ENCODE measurements at regions not wholly inside any gene's neighbourhood (a gene's known extent, or its start where the extent isn't known, plus 50 kb on each side); places are given as distances from the start of the nearest gene placed in this dataset.

GRCh38 chr2:64196963-64197362, 52.7 kb upstream of the PELI1 start:
- DNase-seq (ENCODE audit: low read depth in 4 of 4, low spot score in 2 of 4) = no peak

GRCh38 chr2:64201151-64201550, 56.9 kb upstream of the PELI1 start:
- DNase-seq (ENCODE audit: low read depth in 4 of 4, low spot score in 2 of 4) = no peak

GRCh38 chr2:64202206-64202845, 58.1 kb upstream of the PELI1 start:
- DNase-seq (ENCODE audit: low read depth in 4 of 4, low spot score in 2 of 4) = peak in 3 of 4 donors; percentile 81 to 87 (median 81)

GRCh38 chr2:64203131-64203857, 59.1 kb upstream of the PELI1 start:
- peak in 1 of 4 donors; percentile 52 for DNase-seq (ENCODE audit: low read depth in 4 of 4, low spot score in 2 of 4)

GRCh38 chr2:64203858-64204632, 59.8 kb upstream of the PELI1 start:
- peak in 1 of 4 donors; percentile 47 for DNase-seq (ENCODE audit: low read depth in 4 of 4, low spot score in 2 of 4)

GRCh38 chr2:64204703-64205102, 60.5 kb upstream of the PELI1 start:
- DNase-seq (ENCODE audit: low read depth in 4 of 4, low spot score in 2 of 4) = no peak

- DNase-seq (ENCODE audit: low read depth in 4 of 4, low spot score in 2 of 4) = no peak
These were observed 61.2 kb upstream of the PELI1 start for GRCh38 chr2:64205415-64205814.

- DNase-seq (ENCODE audit: low read depth in 4 of 4, low spot score in 2 of 4) = no peak
These were observed 63.4 kb upstream of the PELI1 start for GRCh38 chr2:64207573-64207972.

- no peak for DNase-seq (ENCODE audit: low read depth in 4 of 4, low spot score in 2 of 4)
These were observed 66.6 kb upstream of the PELI1 start for GRCh38 chr2:64210816-64211215.

GRCh38 chr2:64211276-64211921, 67.2 kb upstream of the PELI1 start:
- DNase-seq (ENCODE audit: low read depth in 4 of 4, low spot score in 2 of 4) = no peak

- DNase-seq (ENCODE audit: low read depth in 4 of 4, low spot score in 2 of 4) = no peak
These were observed 68.1 kb upstream of the PELI1 start for GRCh38 chr2:64212346-64212745.

- no peak for DNase-seq (ENCODE audit: low read depth in 4 of 4, low spot score in 2 of 4)
These were observed 68.6 kb upstream of the PELI1 start for GRCh38 chr2:64212801-64213321.

GRCh38 chr2:64213532-64214275, 69.5 kb upstream of the PELI1 start:
- DNase-seq (ENCODE audit: low read depth in 4 of 4, low spot score in 2 of 4) = no peak

GRCh38 chr2:64214281-64215115, 70.3 kb upstream of the PELI1 start:
- DNase-seq (ENCODE audit: low read depth in 4 of 4, low spot score in 2 of 4) = peak in 1 of 4 donors; percentile 45

GRCh38 chr2:64217198-64217869, 73.1 kb upstream of the PELI1 start:
- no peak for DNase-seq (ENCODE audit: low read depth in 4 of 4, low spot score in 2 of 4)

- DNase-seq (ENCODE audit: low read depth in 4 of 4, low spot score in 2 of 4) = no peak
These were observed 74.0 kb upstream of the PELI1 start for GRCh38 chr2:64218137-64218802.

- DNase-seq (ENCODE audit: low read depth in 4 of 4, low spot score in 2 of 4) = no peak
These were observed 74.9 kb upstream of the PELI1 start for GRCh38 chr2:64219149-64219548.

- no peak for DNase-seq (ENCODE audit: low read depth in 4 of 4, low spot score in 2 of 4)
These were observed 76.0 kb upstream of the PELI1 start for GRCh38 chr2:64220265-64220664.
